ENCODE measurements at regions not wholly inside any gene's neighbourhood (a gene's known extent, or its start where the extent isn't known, plus 50 kb on each side); places are given as distances from the start of the nearest gene placed in this dataset.
"Not testable (repeated sequence)": the region's sequence is repeated elsewhere in the genome, so short reads cannot be mapped to it uniquely, and the experiment has no call there.

- not testable (repeated sequence) for H3K36me3 ChIP-seq, H3K27ac ChIP-seq, H3K27me3 ChIP-seq, ATAC-seq, H3K4me3 ChIP-seq, H3K9me3 ChIP-seq
- WGBS, 2 donors (ENCODE audit: low coverage in 1 of 2): 88 to 93% methylated on average over 5 to 19 of the region's 21 CpGs
- H3K4me1 ChIP-seq: peaks cover 0 to 16% (median 0%) of the 10 kb centered on the region in 3 donors
These were observed 154.9 kb downstream of the NPIPB11 start for GRCh38 chr16:29251571-29252011.

- not testable (repeated sequence) for H3K9me3 ChIP-seq, ATAC-seq, H3K4me3 ChIP-seq, H3K27ac ChIP-seq, H3K36me3 ChIP-seq, H3K27me3 ChIP-seq
- WGBS, 2 donors (ENCODE audit: low coverage in 1 of 2): 77 to 89% methylated on average over 3 to 5 of the region's 19 CpGs
- peaks cover 0 to 16% (median 0%) of the 10 kb centered on the region in 3 donors for H3K4me1 ChIP-seq
These were observed 155.5 kb downstream of the NPIPB11 start for GRCh38 chr16:29250923-29251434.

GRCh38 chr16:29250469-29250868 lies 156.0 kb downstream of the NPIPB11 start:
- peaks cover 0 to 16% (median 0%) of the 10 kb centered on the region in 3 donors for H3K4me1 ChIP-seq
- H3K27me3 ChIP-seq, H3K9me3 ChIP-seq, H3K4me3 ChIP-seq, H3K27ac ChIP-seq, H3K36me3 ChIP-seq, ATAC-seq: not testable (repeated sequence)
- WGBS, 2 donors (ENCODE audit: low coverage in 1 of 2): 73 to 97% methylated on average over 3 of the region's 3 CpGs

- H3K9me3 ChIP-seq, H3K27me3 ChIP-seq, H3K4me1 ChIP-seq, H3K36me3 ChIP-seq, ATAC-seq, H3K4me3 ChIP-seq: not testable (repeated sequence)
- H3K27ac ChIP-seq: peak overlapping the region in 1 of 4 donors; percentile 22
- 85 to 100% methylated on average over 4 of the region's 8 CpGs for WGBS, 2 donors (ENCODE audit: low coverage in 1 of 2)
These were observed 157.6 kb downstream of the NPIPB11 start for GRCh38 chr16:29248940-29249318.

GRCh38 chr16:29248306-29248939 lies 158.1 kb downstream of the NPIPB11 start:
- peak; percentile 46 for ATAC-seq
- H3K4me1 ChIP-seq, H3K36me3 ChIP-seq, H3K27me3 ChIP-seq, H3K4me3 ChIP-seq, H3K9me3 ChIP-seq: not testable (repeated sequence)
- peak overlapping the region in 1 of 4 donors; percentile 22 for H3K27ac ChIP-seq
- WGBS, 2 donors (ENCODE audit: low coverage in 1 of 2): 61% methylated on average over 7 of the region's 18 CpGs; no CpG with 5 or more reads in 1 of the 2 donors

DNA sequence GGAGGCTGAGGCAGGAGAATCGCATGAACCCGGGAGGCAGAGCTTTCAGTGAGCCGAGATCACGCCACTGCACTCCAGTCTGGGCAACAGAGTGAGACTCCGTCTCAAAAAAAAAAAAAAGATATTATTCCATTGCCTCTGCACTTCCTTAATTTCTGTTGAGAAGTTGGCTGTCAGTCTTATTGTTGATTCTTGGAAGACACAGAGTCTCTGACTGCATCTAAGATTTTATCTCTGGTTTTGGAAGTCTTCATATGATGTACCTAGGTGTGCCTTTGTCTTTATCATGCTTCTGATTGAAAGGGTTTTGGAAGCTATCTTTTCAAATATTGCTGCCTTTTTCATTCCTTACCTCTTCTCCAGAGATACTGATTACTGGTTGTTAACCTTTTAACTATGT lies 160.4 kb downstream of the NPIPB11 start:
- ATAC-seq, H3K4me1 ChIP-seq, H3K27ac ChIP-seq, H3K36me3 ChIP-seq, H3K9me3 ChIP-seq, H3K4me3 ChIP-seq, H3K27me3 ChIP-seq: not testable (repeated sequence)
- 80 to 100% methylated on average over 1 of the region's 5 CpGs for WGBS, 2 donors (ENCODE audit: low coverage in 1 of 2)

- Histone ChIP-seq H3K27me3 (no peaks in the 10 kb centered on the region), H3K27ac (no peak overlapping the region), H3K4me1 (no peaks in the 10 kb centered on the region), H3K9me3 (no peaks in the 10 kb centered on the region), H3K36me3 (no peaks in the 10 kb centered on the region), H3K4me3 (no peak overlapping the region)
- TF ChIP-seq EP300 (IDR thresholded peaks at IDR 0.05): no peak
- no peak for TF ChIP-seq POLR2A (IDR thresholded peaks at IDR 0.05)
- no peak for TF ChIP-seq POLR2AphosphoS5 (IDR thresholded peaks at IDR 0.05)
- TF ChIP-seq CTCF (IDR thresholded peaks at IDR 0.05): no peak
- WGBS, 2 donors (ENCODE audit: low coverage in 1 of 2): 39 to 80% methylated on average over 1 to 3 of the region's 7 CpGs
- ATAC-seq: no peak
These were observed 168.5 kb downstream of the NPIPB11 start for GRCh38 chr16:29237971-29238370.

- not testable (repeated sequence) for H3K9me3 ChIP-seq
These were observed 169.0 kb downstream of the NPIPB11 start for GRCh38 chr16:29237495-29237894.

DNA sequence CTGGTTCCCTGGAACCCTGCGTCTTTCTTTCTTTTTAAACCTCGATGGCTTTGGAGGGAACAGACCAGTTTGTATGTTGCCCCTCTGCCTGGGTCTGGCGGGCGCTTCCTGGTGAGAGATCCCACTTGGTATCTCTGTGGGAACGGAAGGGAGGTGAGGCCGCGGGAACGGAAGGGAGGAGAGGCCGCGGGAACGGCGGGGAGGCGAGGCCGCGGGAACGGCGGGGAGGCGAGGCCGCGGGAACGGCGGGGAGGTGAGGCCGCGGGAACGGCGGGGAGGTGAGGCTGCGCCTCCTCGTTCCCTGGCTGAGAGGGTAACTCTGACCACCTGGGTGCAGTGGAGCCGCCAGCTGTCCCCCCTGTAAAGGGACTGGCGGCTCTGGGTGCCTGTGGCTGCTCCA lies 169.5 kb downstream of the NPIPB11 start:
- not testable (repeated sequence) for H3K27me3 ChIP-seq, ATAC-seq, H3K4me3 ChIP-seq, H3K9me3 ChIP-seq, H3K36me3 ChIP-seq, H3K27ac ChIP-seq, H3K4me1 ChIP-seq
- WGBS, 2 donors (ENCODE audit: low coverage in 1 of 2): 86% methylated on average over 12 of the region's 30 CpGs; no CpG with 5 or more reads in 1 of the 2 donors

More at GRCh38 chr16:29237495-29237894, 169.0 kb downstream of the NPIPB11 start:
- WGBS, 2 donors (ENCODE audit: low coverage in 1 of 2): 95% methylated on average over 8 to 11 of the region's 15 CpGs
- H3K27me3 ChIP-seq, H3K4me3 ChIP-seq, H3K27ac ChIP-seq, H3K36me3 ChIP-seq, H3K4me1 ChIP-seq, ATAC-seq: not testable (repeated sequence)

GRCh38 chr16:29235836-29236370 lies 170.6 kb downstream of the NPIPB11 start:
- H3K27ac ChIP-seq, H3K4me3 ChIP-seq, H3K36me3 ChIP-seq, H3K4me1 ChIP-seq, ATAC-seq, H3K9me3 ChIP-seq, H3K27me3 ChIP-seq: not testable (repeated sequence)
- WGBS, 2 donors (ENCODE audit: low coverage in 1 of 2): 91 to 100% methylated on average over 8 to 11 of the region's 16 CpGs

DNA sequence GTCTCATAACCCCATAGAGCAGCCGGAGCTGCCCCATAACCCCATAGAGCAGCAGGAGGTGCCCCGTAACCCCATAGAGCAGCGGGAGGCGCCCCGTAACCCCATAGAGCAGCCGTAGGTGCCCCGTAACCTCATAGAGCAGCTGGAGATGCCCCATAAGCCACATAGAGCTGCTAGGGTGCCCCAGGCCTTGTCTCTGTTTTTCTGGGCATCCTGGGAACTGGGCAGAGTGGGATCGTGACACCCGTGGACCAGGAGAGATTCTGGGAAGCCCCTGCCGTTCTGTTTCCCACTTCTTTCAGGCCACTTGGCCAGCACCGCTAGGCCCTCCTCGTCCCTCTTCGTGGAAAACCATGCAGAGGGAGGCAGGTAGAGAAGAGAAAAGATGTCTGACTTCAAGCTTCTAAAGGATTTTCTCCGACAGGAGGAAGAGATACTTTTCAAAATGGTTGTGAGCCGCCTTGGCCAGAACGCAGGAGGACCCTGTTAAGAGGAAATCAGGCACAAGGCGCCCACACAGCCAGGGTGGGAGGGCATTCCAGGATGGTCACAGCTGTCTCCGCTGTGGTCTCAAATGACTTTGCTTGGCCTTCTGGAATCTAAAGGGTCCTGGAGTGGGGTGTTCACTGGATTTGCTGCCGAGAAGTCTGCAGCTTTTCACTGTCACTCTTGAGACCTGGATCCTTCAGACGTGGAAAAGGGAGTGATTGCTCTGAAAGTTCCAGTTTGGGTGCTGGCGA lies 171.8 kb downstream of the NPIPB11 start:
- not testable (repeated sequence) for H3K27ac ChIP-seq

More for the DNA sequence above, 171.8 kb downstream of the NPIPB11 start:
- not testable (repeated sequence) for H3K36me3 ChIP-seq, H3K27me3 ChIP-seq, H3K9me3 ChIP-seq, H3K4me3 ChIP-seq, ATAC-seq
- WGBS, 2 donors (ENCODE audit: low coverage in 1 of 2): 80% methylated on average over 1 of the region's 21 CpGs; no CpG with 5 or more reads in 1 of the 2 donors
- H3K4me1 ChIP-seq: peaks cover 0 to 15% (median 0%) of the 10 kb centered on the region in 3 donors
